NAMALWA (cell line): ENCODE measurements at regions not wholly inside any gene's neighbourhood (a gene's known extent, or its start where the extent isn't known, plus 50 kb on each side); places are given as distances from the start of the nearest gene placed in this dataset.
"Not testable (repeated sequence)": the region's sequence is repeated elsewhere in the genome, so short reads cannot be mapped to it uniquely, and the experiment has no call there.

Experiments used
- DNase-seq: peaks from one replicate; pipeline ENCODE4 v3.0.0-alpha.2; 2015; ENCODE audit warnings: low spot score

DNA sequence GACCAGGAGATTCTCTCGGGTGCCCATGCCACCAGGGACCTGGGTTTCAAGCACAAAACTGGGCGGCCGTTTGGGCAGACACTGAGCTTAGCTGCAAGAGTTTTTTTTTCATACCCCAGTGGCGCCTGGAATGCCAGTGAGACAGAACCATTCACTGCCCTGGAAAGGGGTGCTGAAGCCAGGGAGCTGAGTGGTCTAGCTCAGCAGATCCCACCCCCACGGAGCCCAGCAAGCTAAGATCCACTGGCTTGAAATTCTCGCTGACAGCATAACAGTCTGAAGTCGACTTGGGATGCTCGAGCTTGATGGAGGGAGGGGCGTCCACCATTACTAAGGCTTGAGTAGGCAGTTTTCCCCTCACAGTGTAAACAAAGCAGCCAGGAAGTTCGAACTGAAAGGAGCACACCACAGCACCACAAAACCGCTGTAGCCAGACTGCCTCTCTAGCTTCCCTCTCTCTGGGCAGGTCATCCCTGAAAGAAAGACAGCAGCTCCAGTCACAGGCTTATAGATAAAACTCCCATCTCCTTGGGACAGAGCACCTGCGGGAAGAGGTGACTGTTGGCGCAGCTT is 157.7 kb downstream of the GIPC2 start:
- DNase-seq: not testable (repeated sequence)

GRCh38 chr1:78210175-78210574 is 164.4 kb downstream of the GIPC2 start:
- DNase-seq: no peak

GRCh38 chr1:78211483-78212092 is 165.8 kb downstream of the GIPC2 start:
- no peak for DNase-seq

DNA sequence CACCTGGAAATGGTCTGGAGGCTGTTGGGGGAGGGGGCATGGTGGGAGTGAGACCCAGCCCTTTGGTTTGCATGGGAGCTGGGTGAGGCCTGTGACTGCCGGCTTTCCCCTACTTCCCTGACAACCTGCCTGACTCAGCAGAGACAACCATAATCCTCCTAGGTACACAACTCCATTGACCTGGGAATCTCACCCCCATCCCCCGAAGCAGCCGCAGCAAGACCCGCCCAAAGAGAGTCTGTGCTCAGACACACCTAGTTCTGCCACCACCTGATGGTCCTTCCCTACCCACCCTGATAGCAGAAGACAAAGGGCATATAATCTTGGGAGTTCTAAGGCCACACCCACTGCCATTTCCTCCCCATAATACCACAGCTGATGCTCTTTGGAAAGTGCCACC is 168.6 kb downstream of the GIPC2 start:
- DNase-seq: no peak

GRCh38 chr1:78222225-78222959 is 176.6 kb downstream of the GIPC2 start:
- DNase-seq: no peak

- DNase-seq: no peak
Observed at GRCh38 chr1:78222960-78223358, 177.2 kb downstream of the GIPC2 start.

DNA sequence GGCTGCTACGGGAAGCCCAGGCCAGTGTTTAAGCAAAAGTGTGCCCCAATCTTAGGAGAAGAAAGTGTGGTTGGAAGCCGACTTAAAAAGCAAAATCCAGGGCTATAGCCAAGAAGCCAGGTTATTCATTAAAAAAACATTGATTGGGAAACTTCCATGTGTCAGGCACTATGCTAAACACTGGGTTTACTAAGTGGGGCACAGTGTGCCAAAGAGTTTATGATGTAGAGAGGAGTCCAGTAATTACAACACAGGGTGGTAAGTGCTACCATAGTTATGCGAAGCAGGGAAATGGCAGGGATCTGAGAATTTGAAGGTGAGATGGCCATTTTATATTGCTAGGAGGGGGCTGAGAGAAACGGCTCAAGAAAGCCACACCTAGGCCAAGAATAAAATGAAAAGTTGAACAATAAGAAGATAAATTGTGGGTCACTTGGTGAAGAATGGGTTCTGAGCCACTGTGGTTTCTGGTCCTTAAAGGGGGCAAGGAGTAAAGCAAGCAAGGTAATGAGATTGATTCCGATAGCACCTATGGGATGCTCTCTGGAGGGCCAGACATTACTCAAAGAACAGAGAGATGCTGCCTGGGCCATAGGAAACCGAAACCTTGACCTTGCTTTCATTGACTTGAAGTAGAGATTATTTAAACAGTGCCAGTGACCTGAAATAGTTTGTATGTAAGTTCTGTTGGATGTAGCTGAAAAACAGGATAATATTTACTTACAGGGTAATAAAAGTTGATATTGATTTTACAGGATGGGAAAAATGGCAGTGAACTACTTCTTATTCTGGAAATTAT is 177.8 kb downstream of the GIPC2 start:
- DNase-seq: no peak

DNA sequence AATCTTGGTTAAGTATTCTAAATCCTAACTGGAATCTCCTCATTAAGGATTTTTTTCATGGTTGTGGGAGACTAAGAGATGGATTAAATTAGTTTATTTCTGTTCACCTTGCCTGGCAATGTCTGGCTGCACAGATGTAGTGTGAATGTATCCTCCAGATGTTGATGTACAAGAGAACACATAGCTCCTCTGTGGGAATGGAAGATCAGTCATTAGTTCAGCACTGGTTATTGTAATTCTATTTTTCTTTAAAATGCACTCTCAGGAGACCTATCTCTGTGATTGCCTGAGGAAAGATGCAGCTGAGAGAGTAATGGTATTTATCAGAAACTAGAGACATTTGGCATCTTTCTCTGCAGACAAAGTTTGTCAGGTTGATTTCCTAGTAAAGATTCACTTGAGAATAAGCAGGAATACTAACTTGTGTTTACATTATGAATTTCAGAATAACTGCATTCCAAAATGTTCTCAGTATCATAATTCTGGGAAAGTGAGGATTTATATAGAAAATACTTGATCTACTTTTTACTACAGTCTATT is 178.6 kb downstream of the GIPC2 start:
- DNase-seq: no peak

GRCh38 chr1:78224861-78225552 is 179.2 kb downstream of the GIPC2 start:
- DNase-seq: no peak

- DNase-seq: no peak
Observed at GRCh38 chr1:78226784-78227183, 181.0 kb downstream of the GIPC2 start.

- DNase-seq: no peak
Observed at GRCh38 chr1:78227705-78228635, 182.2 kb downstream of the GIPC2 start.

DNA sequence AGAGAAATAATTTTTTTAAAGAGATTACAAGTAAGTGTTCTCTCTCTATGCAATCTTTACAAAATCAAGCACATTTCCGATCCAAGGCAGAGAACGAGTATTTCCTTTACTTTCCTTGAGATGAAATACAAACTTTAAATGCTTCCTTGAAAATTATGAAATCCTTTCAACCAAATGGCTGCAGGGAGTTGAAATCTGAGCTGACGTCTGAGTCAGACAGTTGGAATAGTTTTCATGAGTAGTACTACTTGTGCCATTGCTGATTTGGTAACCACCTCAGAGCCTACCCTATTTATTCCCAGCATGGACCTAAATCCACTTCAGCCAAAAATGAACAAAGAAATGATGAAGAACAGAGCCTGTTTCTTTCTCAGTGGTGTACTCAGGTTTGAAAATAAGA is 183.6 kb downstream of the GIPC2 start:
- no peak for DNase-seq

DNA sequence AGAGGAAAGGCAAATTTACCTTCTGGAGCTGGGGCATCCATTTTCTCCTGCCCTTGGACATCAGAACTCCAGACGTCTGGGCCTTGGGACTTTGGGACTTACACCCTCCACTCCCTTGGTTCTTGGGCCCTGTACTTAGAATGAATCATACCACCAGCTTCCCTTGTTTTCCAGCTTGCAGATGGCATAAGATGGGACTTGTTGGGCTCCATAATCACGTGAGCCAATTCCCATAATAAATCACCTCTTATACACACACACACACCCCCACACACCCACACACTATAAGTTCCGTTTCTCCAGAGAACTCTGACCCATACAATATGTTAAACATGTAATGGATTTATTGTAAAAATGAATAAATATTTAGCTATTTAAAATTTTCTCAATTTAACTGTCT is 185.7 kb downstream of the GIPC2 start:
- no peak for DNase-seq

- DNase-seq: no peak
Observed at GRCh38 chr1:78231894-78232293, 186.1 kb downstream of the GIPC2 start.

GRCh38 chr1:78232630-78233029 is 186.9 kb downstream of the GIPC2 start:
- no peak for DNase-seq

- DNase-seq: no peak
Observed at GRCh38 chr1:78234496-78234895, 188.7 kb downstream of the GIPC2 start.

DNA sequence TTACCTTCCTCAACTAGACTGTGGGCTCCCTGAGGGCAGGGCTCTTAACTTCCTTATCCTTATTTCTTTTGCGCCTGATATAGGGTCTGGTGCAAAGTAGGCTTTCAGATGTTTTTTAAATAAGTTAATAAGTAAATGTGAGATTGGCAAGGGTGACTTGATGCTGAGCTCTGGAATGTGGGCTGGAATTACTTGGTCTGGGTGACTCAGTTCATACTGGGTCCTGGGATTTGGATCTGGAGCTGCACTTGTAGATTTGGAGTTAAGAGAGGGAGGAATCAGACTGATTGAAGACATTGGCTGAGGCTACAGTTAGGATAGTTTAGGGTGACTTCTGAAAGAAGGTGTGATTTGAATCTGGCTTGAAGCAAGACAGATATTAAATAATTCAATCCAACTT is 190.9 kb downstream of the GIPC2 start:
- DNase-seq: no peak

GRCh38 chr1:78237364-78237916 is 191.7 kb downstream of the GIPC2 start:
- DNase-seq: no peak

- DNase-seq: no peak
Observed at GRCh38 chr1:78240191-78240590, 194.4 kb downstream of the GIPC2 start.

- DNase-seq: no peak
Observed at GRCh38 chr1:78240755-78241154, 195.0 kb downstream of the GIPC2 start.
